Gastroesophageal sphincter (tissue), 4 donors: ENCODE measurements at regions not wholly inside any gene's neighbourhood (a gene's known extent, or its start where the extent isn't known, plus 50 kb on each side); places are given as distances from the start of the nearest gene placed in this dataset.

Experiments
- ATAC-seq: fragments of 150-250 bp; one replicate; pipeline ENCODE4 v1.9.1; 2016; ENCODE audit warnings: mild to moderate bottlenecking, moderate library complexity
- H3K27ac ChIP-seq, 4 donors: fragments of 200-600 bp; sonication (generic) in 3 of 4; 1 replicate in 3 of 4; 2 replicates in 1 of 4; pipeline ENCODE4 v1.5.1; 2016 to 2019
- H3K27me3 ChIP-seq: fragments of 200-600 bp; sonication (generic); one replicate; pipeline ENCODE4 v1.5.1; 2019
- H3K36me3 ChIP-seq, 2 donors: fragments of 200-600 bp; sonication (generic); one replicate each; pipeline ENCODE4 v1.5.1; 2019; ENCODE audit warnings: control low read depth in 1 of 2
- H3K4me1 ChIP-seq, 3 donors: fragments of 200-600 bp; sonication (generic); 1 replicate in 2 of 3; 2 replicates in 1 of 3; pipeline ENCODE4 v1.5.1; 2016 to 2019; ENCODE audit warnings: control low read depth in 2 of 3
- H3K4me3 ChIP-seq, 2 donors: fragments of 200-600 bp; sonication (generic); one replicate each; pipeline ENCODE4 v1.5.1; 2019; ENCODE audit warnings: mild to moderate bottlenecking in 1 of 2, moderate library complexity in 1 of 2
- H3K9me3 ChIP-seq, 3 donors: fragments of 200-600 bp; sonication (generic); one replicate each; pipeline ENCODE4 v1.5.1; 2017 to 2019; ENCODE audit warnings: control low read depth in 2 of 3
- CTCF ChIP-seq, 4 experiments: fragments of 200-600 bp in 2 of 4; fragments of 450-650 bp in 2 of 4; sonication (generic) in 1 of 4; IDR thresholded peaks; one replicate each; pipeline ENCODE4 v1.5.1; 2017 to 2019; ENCODE audit warnings: antibody characterized with exemption in 4 of 4, mild to moderate bottlenecking in 2 of 4, moderate library complexity in 2 of 4
- EP300 ChIP-seq: sonication (generic); formaldehyde crosslinking; IDR thresholded peaks from one replicate; pipeline ENCODE4 v1.6.1; 2017; ENCODE audit warnings: antibody characterized with exemption, mild to moderate bottlenecking
- POLR2A ChIP-seq, 2 donors: fragments of 450-650 bp; IDR thresholded peaks; one replicate each; pipeline ENCODE4 v1.6.1; 2017; ENCODE audit warnings: antibody characterized with exemption in 2 of 2, mild to moderate bottlenecking in 2 of 2, moderate library complexity in 1 of 2
- POLR2AphosphoS5 ChIP-seq: sonication (generic); formaldehyde crosslinking; IDR thresholded peaks from one replicate; pipeline ENCODE4 v1.6.1; 2017; ENCODE audit warnings: antibody characterized with exemption
- WGBS, 2 donors: methylation state at CpG; one replicate each; pipeline ENCODE4 v1.1.5; 2018; ENCODE audit warnings: low coverage in 1 of 2; 5-methylcytosine and 5-hydroxymethylcytosine counted together

GRCh38 chr15:100787567-100788417 lies 91.8 kb upstream of the ALDH1A3 start:
- TF ChIP-seq CTCF (IDR thresholded peaks at IDR 0.05), result no peak
- no peak for TF ChIP-seq POLR2A (IDR thresholded peaks at IDR 0.05)
- no peak for TF ChIP-seq EP300
- TF ChIP-seq POLR2AphosphoS5, result no peak
- ATAC-seq, result no peak
- H3K4me3 ChIP-seq, result no peak overlapping the region
- H3K4me1 ChIP-seq, result no peaks in the 10 kb centered on the region
- WGBS, 2 donors, result 56 to 100% methylated on average over 2 to 3 of the region's 17 CpGs
- no peak overlapping the region for H3K27ac ChIP-seq
- no peaks in the 10 kb centered on the region for H3K9me3 ChIP-seq
- no peaks in the 10 kb centered on the region for H3K36me3 ChIP-seq
- H3K27me3 ChIP-seq, result peaks cover 11% of the 10 kb centered on the region

DNA sequence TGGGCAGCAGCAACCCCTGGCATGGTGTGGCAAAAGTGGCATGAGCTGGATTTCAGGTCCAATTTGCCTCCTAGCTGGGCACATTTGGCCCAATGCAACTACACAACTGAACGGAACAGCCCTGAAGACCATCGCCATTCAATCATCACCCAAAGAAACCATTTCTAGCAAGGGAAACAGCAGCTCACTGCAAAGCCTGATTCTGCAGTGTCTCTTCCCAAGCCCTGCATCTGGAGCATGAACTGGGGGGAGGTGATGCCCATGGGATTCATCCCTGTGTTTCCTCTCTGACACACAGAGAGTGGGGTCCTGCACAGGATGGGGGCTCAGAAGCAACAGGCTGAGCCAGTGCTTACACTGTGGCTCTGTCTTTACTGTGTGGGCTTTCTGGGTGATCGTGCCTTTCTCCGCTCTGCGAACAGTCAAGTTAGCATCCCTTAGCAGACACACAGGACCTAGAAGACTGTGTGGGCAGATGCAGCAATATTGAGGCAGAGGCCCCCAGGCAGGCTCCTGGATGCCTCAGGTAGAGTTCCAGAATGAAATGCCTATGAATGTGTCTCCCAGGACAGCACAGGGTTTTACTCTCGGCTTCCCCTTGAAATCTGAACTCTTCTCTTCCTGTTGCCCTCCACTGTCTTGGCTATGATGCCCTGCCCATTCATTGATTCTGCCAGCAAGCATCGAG lies 91.1 kb upstream of the ALDH1A3 start:
- ATAC-seq, result no peak
- TF ChIP-seq EP300 (no peak), POLR2AphosphoS5 (no peak), CTCF (IDR thresholded peaks at IDR 0.05) (no peak), POLR2A (IDR thresholded peaks at IDR 0.05) (no peak)
- no peaks in the 10 kb centered on the region for H3K9me3 ChIP-seq
- H3K4me3 ChIP-seq, result no peak overlapping the region
- H3K36me3 ChIP-seq, result no peaks in the 10 kb centered on the region
- no peak overlapping the region for H3K27ac ChIP-seq
- H3K4me1 ChIP-seq, result no peaks in the 10 kb centered on the region
- 60% methylated on average over 2 of the region's 7 CpGs; no CpG with 5 or more reads in 1 of the 2 donors for WGBS, 2 donors
- peaks cover 9% of the 10 kb centered on the region for H3K27me3 ChIP-seq

- no peak for ATAC-seq
- TF ChIP-seq CTCF (IDR thresholded peaks at IDR 0.05) (no peak), POLR2A (IDR thresholded peaks at IDR 0.05) (no peak), EP300 (no peak), POLR2AphosphoS5 (no peak)
- H3K4me3 ChIP-seq, result no peak overlapping the region
These were observed 88.8 kb upstream of the ALDH1A3 start for GRCh38 chr15:100790786-100791265.

GRCh38 chr15:100794008-100794407 lies 85.6 kb upstream of the ALDH1A3 start:
- peaks cover 0 to 12% (median 0%) of the 10 kb centered on the region in 3 donors for H3K9me3 ChIP-seq
- no peak overlapping the region for H3K4me3 ChIP-seq
- no peaks in the 10 kb centered on the region for H3K36me3 ChIP-seq
- TF ChIP-seq EP300 (no peak), CTCF (IDR thresholded peaks at IDR 0.05) (no peak), POLR2A (IDR thresholded peaks at IDR 0.05) (no peak), POLR2AphosphoS5 (no peak)
- WGBS, 2 donors, result 60 to 67% methylated on average over 1 of the region's 3 CpGs
- no peaks in the 10 kb centered on the region for H3K27me3 ChIP-seq
- ATAC-seq, result no peak
- H3K4me1 ChIP-seq, result no peaks in the 10 kb centered on the region
- no peak overlapping the region for H3K27ac ChIP-seq

More at GRCh38 chr15:100790786-100791265, 88.8 kb upstream of the ALDH1A3 start:
- WGBS, 2 donors, result 82 to 85% methylated on average over 2 to 8 of the region's 8 CpGs
- no peaks in the 10 kb centered on the region for H3K4me1 ChIP-seq
- no peaks in the 10 kb centered on the region for H3K36me3 ChIP-seq
- H3K9me3 ChIP-seq, result no peaks in the 10 kb centered on the region
- H3K27ac ChIP-seq, result no peak overlapping the region
- no peaks in the 10 kb centered on the region for H3K27me3 ChIP-seq
